GM10248 (cell line): ENCODE measurements at regions not wholly inside any gene's neighbourhood (a gene's known extent, or its start where the extent isn't known, plus 50 kb on each side); places are given as distances from the start of the nearest gene placed in this dataset.

ENCODE experiments used
- CTCF ChIA-PET: fragments of 300-600 bp; sonication (Branson Sonifier 250); formaldehyde crosslinking; extraction: SDS; loops from one replicate; lab custom pipeline; 2021; ENCODE audit warnings: antibody characterized with exemption; lab: Yijun Ruan, JAX
- POLR2A ChIA-PET: fragments of 350-650 bp; sonication (Branson Sonifier 250); formaldehyde crosslinking; extraction: SDS; loops from one replicate; lab custom pipeline; 2020; ENCODE audit warnings: antibody characterized with exemption; lab: Yijun Ruan, JAX
- DNase-seq: peaks from one replicate; pipeline ENCODE4 v3.0.0; 2012; ENCODE audit errors: extremely low spot score
- TF ChIP-seq, protein P1 (sequence below): IDR thresholded peaks from 2 replicates; pipeline ENCODE4 v1.5.1; 2012; ENCODE audit warnings: mild to moderate bottlenecking, low read depth; ENCODE audit errors: extremely low read depth, missing control alignments, control extremely low read depth

DNA sequence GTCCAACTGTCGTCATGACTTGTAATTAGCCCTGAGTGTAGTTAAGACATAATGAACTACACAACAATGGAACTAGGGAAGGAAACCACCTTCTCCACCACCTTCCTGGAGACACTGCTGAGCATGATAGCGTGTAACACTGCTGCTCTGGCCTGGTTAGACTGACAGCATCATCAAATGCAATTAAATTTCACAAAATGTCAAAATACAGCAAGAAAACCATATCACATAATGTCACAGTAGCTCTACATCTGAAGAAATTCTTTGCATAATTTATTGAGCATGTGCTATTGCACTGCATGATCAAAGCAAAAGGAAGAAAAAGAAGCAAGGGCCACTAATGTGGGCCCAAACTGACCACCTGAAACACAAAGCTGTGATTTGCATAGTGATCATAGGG lies 321.8 kb upstream of the TMTC1 start:
- TF ChIP-seq, protein P1, sequence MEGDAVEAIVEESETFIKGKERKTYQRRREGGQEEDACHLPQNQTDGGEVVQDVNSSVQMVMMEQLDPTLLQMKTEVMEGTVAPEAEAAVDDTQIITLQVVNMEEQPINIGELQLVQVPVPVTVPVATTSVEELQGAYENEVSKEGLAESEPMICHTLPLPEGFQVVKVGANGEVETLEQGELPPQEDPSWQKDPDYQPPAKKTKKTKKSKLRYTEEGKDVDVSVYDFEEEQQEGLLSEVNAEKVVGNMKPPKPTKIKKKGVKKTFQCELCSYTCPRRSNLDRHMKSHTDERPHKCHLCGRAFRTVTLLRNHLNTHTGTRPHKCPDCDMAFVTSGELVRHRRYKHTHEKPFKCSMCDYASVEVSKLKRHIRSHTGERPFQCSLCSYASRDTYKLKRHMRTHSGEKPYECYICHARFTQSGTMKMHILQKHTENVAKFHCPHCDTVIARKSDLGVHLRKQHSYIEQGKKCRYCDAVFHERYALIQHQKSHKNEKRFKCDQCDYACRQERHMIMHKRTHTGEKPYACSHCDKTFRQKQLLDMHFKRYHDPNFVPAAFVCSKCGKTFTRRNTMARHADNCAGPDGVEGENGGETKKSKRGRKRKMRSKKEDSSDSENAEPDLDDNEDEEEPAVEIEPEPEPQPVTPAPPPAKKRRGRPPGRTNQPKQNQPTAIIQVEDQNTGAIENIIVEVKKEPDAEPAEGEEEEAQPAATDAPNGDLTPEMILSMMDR, result no peak
- POLR2A ChIA-PET, result no interaction called here
- DNase-seq, result no peak

DNA sequence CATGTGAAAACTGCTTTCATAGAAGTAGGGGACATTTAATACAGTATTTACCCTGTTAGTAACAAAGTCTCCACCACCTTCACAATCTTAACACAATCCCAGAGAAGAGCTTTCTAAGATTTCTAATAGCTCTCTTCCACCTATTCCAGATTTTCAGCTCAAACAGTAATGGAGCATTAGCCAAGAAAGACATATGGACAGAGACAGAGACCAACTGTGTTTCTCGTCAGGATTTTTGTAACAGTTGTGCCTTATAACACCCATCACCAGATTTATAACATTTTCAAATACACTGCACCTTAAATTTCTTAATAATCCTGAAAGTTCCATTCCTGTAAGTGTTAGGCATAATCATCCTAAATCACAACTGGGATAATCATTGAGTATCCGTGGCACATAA lies 321.2 kb upstream of the TMTC1 start:
- CTCF ChIA-PET, result no interaction called here
- TF ChIP-seq, protein P1, result no peak

More for the DNA sequence above, 321.8 kb upstream of the TMTC1 start:
- CTCF ChIA-PET, result no interaction called here

DNA sequence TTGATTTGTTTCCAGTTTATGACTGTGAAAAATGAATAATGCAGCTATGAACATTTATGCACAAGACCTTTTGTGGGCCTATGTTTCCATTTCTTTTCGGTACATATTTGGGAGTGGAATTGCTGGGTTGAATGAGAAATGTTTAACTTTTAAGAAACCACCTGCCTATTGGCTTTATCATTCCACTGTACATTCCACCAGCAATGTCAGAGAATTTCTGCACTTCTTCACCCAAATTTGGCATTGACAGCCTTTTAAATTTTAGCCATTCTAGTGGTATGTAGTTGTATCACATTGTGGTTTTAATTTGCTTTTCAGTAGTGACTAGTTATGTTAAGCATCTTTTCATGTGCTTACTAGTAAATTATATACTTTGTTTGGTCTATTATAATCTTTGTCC lies 317.0 kb upstream of the TMTC1 start:
- CTCF ChIA-PET, result no interaction called here
- TF ChIP-seq, protein P1, result no peak

More for the DNA sequence above, 321.2 kb upstream of the TMTC1 start:
- POLR2A ChIA-PET, result no interaction called here
- DNase-seq, result no peak

DNA sequence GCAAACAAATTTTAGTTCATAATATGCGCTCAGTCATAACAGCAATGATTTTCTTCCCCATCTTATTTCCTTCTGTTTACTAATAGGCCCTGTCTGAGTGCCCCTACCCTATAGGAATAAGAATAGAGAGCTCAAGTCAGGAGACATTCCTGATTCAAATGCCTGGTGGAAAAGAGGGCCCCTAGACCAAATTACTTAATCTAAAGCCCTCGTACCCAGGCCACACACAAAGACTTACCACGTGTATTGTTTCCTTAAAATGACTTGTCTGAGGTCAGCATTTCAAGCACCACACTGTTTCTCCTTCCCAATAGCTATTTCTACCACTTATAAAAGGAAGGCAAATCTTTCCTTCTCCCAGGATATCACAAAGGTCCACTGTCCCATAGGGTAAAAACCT lies 314.9 kb upstream of the TMTC1 start:
- ChIA-PET CTCF (no interaction called here), POLR2A (no interaction called here)
- TF ChIP-seq, protein P1, result no peak
- DNase-seq, result no peak

More for the DNA sequence above, 317.0 kb upstream of the TMTC1 start:
- DNase-seq, result no peak
- POLR2A ChIA-PET, result no interaction called here

DNA sequence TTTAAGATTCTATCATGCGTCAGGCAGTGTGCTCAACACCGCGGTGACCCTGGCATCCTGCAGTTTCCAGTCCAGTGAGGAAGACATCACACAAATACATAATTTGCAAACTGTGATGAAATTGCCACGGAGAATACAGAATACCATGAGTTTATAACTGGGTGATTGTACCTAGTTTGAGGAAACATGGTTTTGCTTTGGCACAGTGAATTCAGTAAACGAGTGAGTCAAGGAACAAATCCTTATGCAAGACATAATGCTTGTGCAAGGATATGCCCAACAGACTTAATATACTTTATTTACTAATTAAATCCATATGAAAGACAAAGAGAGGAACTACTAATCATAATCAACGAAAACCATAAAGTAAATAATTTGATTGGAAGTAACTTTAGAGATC lies 311.8 kb upstream of the TMTC1 start:
- POLR2A ChIA-PET, result no interaction called here
- CTCF ChIA-PET, result no interaction called here
- DNase-seq, result no peak
- TF ChIP-seq, protein P1, result no peak

DNA sequence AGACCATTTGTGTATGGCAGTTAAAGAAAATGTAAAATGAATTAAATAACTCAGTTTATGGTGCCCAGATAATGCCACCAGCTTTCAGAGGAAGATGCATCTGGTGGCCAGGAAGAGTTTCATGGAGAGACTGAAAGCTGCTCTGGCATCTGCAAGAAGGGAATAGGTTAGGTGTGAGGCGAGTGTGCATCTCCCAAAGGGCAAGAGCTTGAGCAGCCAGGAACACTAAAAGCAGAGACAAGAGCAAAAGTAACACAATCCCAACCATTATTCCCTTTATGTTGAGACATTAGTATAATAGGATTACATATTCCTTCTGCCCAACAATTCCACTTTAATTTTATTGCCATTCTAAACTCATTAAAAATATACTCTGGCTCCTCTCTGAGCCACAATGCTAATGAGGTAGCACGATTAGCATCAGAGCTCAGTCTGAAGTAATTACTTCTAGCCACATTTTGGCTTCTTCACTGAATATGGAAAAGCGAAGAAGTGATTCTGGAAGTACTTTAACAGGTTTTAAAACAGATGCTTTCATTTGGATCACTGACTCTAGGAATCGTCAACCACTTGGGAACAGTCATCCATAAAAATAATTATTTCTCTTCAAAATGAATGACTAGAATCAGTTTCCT lies 309.4 kb upstream of the TMTC1 start:
- CTCF ChIA-PET, result no interaction called here
- DNase-seq, result no peak
- TF ChIP-seq, protein P1, result no peak
- POLR2A ChIA-PET, result no interaction called here
